ENCODE measurements at regions not wholly inside any gene's neighbourhood (a gene's known extent, or its start where the extent isn't known, plus 50 kb on each side); places are given as distances from the start of the nearest gene placed in this dataset.

DNA sequence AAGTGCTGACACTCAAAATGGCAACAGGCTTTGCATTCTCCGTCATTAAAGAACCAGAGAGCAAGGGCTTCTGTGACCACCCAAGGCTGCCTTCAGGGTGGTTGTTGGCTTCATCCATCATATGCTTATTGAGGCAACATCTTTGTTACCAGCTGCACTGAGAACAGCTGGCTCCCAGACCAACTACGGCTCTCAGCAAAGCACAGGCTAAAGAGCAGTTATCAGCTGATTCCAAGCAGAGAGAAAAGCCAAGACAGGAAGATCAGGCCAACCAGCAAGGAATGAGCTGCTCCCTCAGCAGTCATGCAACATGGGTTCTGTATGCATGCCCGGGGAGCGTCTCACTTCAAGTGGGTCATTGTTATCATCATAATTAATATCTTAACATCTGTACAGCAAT lies 358.9 kb downstream of the ACTL7B start:
- no peak for DNase-seq (ENCODE audit: low spot score)

DNA sequence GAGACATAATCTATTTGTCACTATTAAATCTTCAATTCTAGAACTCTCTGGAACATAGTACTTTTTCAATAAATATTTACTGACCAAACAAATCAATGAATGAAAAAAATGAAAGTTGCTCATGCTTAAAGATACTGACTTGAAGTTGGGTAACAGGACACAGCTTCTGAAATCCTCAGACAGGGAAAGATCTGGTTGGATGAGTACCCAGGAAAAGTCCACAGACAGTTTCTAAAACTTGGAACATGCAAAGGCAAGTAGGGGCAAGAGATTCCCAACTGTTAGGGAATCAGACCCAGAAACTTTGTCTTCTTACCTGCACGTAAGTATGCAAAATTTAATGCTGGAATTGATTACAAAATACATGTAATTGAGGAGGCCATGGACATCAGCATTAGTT lies 366.2 kb downstream of the ACTL7B start:
- DNase-seq (ENCODE audit: low spot score) = no peak

GRCh38 chr9:108486831-108487230 lies 369.0 kb downstream of the ACTL7B start:
- no peak for DNase-seq (ENCODE audit: low spot score)

GRCh38 chr9:108484468-108484867 lies 371.3 kb downstream of the ACTL7B start:
- no peak for DNase-seq (ENCODE audit: low spot score)

DNA sequence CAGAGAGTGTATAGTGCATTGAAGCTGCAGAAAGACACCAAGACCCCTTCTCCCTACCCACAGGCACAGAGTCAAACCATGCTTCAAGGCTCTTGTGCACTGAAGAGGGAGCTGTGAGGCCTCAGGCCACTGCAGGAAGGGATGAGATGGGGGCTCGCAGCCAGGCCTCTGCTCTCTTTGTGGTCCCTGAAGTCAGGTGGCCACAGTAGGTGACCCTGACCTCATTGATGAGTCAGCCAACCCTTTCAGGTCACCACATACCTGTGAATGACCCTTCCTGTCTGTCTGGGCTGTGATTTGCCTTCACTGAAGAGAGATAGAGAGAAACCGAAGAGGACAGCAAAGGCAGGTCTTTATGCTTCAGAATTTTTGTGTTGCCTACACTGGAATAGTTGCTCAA lies 372.1 kb downstream of the ACTL7B start:
- DNase-seq (ENCODE audit: low spot score) = no peak

DNA sequence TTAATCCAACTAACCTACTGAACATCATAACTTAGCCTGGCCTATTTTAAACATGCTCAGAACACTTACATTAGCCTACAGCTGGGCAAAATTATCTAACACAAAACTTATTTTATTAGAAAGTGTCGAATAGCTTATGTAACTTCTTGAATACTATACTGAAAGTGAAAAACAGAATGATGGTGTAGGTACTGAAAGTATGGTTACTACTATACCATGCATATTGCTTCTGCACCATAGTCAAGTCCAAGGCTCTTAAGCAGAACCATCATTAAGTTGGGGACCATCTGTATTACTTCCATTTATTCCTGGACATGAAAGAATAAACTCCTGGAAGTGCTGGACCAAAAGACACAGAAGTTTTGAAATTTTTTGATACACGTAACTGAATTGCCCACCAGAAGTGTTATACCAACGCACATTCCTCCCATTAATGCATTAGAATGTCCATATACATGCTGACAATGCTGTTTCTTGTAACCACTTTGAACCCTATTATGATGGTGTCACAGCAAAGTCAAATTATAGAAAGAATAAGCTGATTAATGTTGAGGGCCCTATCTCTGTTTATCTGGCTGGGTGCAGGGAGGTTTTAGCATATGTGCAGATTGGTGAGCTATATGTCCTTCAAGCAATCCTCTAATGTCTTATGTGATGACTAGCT lies 375.7 kb downstream of the ACTL7B start:
- no peak for DNase-seq (ENCODE audit: low spot score)

GRCh38 chr9:108478431-108479332 lies 377.1 kb downstream of the ACTL7B start:
- DNase-seq (ENCODE audit: low spot score) = peak; percentile 48

- no peak for DNase-seq (ENCODE audit: low spot score)
Observed at GRCh38 chr9:108477529-108478006, 378.2 kb downstream of the ACTL7B start.

DNA sequence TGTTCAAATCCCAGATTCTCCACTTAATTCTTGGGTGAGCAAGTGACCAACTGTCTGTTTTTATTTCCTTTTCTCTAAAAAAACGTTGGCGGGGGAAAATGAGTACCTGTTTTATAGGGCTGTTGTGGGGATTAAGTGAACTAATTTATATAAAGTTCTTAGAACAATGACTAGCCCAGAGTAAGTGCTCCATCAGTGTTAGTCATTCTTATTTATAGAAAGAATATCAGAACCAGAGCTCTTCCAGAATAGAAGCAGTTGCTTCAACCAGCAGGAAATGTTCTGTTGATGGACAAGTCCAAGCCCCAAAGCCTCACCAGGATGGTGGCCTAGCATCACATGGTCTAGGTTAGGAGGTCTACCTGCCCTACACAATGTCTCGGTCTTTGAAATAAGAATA lies 379.2 kb downstream of the ACTL7B start:
- DNase-seq (ENCODE audit: low spot score) = peak; percentile 12

DNA sequence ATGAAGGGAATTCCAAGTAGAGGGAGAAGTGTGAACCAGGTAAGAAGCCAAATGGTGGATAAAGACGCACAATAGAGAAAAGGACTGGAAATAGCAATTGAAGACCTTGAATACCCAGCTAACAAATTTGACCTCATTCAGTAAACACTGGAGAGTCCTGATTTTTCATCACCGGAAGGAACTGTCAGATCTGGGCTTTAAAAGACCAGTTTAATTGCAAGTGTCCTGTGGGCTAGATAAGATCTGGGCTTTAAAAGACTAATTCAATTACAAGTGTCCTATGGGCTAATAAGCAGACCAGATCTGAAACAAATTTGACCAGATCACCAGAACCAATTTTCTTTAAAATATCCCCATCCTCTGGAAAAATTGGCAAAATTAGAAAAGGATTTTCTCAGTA lies 380.0 kb downstream of the ACTL7B start:
- DNase-seq (ENCODE audit: low spot score) = no peak

DNA sequence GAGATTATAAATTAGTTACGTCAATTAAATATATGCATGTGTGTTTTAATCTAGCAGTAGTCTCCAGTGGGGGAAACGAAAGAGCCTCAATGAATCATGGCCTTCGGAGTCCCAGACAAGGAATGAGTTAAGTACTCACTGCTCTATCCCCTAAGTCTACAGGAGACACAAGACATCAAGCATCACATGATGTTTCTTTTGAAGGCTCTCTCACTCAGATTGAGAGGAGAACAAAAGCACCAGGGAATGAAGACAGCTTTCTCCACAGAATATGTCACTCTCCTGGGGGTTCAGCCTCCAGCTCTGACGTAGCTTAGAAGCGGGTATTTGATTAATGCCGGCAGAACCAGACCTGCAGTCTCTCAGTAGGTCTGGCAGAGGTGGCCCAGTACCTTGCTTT lies 381.4 kb downstream of the ACTL7B start:
- no peak for DNase-seq (ENCODE audit: low spot score)

- peak; percentile 15 for DNase-seq (ENCODE audit: low spot score)
Observed at GRCh38 chr9:108473209-108474112, 382.3 kb downstream of the ACTL7B start.

- DNase-seq (ENCODE audit: low spot score) = peak; percentile 44
Observed at GRCh38 chr9:108469654-108470053, 386.1 kb downstream of the ACTL7B start.

DNA sequence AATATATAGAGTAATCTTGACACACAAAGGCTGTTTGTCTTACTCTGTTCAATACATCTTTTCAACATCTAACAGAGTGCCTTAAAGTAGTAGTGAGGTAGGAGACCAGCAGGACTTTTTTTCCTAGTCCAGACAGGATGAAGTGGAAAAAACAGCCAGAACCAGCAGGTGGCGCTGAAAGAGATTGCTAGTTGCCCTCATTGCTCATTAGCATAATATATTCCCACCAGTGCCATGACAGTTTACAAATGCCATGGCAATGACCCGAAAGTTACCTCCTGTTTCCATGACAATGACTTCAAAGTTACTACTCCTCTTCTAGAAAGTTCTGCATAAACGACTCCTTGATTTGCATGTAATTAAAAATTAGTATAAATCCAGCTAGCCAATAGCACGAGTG lies 387.4 kb downstream of the ACTL7B start:
- no peak for DNase-seq (ENCODE audit: low spot score)

DNA sequence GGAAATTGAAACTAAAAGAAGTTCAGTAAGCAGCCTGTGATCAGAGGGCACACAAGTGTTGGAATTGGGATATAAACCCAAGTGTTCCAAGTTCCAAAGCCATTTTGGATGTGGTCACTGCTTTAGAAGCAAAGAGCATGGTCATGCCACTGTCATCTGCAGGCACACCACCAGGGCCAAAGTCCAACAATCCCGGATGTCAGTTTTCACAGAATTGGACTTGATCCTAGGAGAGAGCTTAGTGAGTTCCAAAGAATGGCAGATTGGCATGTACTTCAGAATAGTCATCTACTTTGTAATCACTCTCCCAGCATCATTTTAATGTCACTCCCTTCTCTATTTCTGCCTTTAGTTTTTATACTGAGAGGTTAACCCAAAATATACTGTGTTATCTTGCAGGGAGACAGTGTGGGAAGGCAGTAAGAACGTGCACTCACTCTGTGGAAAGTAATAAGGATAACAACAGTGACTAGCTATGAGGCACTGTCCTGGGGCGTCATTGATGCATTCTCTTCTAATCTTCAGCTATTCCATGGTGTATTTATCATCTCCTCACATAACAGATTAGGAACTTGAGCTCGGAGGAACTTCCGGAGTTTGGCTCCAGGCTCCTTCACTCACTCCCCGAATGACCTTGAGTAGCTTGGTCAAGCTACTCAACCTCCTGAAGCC lies 388.0 kb downstream of the ACTL7B start:
- peak; percentile 11 for DNase-seq (ENCODE audit: low spot score)

- no peak for DNase-seq (ENCODE audit: low spot score)
Observed at GRCh38 chr9:108467161-108467560, 388.6 kb downstream of the ACTL7B start.

DNA sequence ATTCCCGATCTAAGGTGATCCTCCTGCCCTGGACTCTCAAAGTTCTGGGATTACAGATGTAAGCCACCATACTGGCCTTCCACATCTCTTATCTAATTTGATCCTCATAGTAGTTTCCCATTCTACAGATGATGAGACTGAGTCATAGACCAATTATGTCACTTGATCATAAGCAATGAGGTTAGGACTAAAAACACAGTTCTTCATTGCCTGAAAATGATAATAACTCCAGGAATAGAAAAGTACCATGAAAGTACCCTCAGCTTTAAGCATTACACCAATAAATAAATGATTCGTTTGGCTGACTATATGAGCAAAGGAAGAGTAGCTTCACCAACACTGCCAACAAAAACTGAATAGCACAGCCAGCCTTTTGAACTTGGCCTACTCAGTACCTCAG lies 389.5 kb downstream of the ACTL7B start:
- no peak for DNase-seq (ENCODE audit: low spot score)

DNA sequence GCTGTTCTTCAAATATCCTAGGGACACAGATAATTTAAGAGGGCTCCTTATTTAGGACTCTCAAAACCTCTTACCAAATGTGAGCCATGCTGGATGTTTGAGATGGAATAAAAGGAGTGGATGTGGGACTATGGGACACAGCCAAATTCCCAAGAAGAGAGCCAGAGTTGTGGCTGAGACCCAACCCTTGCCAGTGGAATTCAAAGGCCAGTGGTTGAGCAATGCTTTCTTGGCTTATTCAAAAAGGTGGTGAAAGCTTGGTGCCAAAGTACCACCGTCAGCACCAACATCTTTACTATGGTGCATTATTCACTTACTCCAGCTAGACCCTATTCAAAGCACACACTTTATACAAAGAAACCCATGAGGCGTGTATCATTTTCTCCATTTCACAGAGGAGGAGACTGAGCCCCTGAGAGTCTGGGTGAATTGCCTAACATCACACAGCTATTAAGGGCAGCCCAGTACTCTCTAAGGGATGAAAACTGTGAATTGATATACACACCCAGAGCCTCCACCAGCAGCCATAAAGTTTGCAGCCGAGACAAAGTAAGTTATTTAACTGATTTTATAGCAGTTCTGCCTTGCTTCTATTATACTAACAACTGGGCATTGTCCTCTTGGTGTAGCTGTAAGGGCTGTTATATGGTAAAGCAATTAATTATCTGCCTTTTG lies 391.7 kb downstream of the ACTL7B start:
- no peak for DNase-seq (ENCODE audit: low spot score)

DNA sequence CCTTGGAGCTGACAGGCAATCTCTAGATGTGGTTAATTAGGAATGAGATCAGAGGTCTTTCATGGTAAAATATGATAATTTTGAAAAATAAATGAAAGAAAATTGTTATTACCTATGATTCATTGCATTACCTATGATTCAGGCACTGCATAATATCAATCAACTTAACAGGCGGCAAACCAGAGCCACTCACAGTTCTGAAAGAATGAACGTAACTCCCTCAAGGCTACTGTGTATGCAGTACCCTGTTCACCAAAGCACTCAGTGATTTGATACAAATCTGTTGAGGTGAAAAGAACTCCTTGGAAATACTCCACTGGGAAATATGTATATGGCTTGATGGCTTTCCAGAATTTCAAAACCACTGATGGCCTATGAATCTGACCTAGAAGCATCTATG lies 398.9 kb downstream of the ACTL7B start:
- no peak for DNase-seq (ENCODE audit: low spot score)

GRCh38 chr9:108445431-108446071 lies 410.2 kb downstream of the ACTL7B start:
- no peak for DNase-seq (ENCODE audit: low spot score)
